Mucosa of rectum (tissue), 2 donors: ENCODE measurements at regions not wholly inside any gene's neighbourhood (a gene's known extent, or its start where the extent isn't known, plus 50 kb on each side); places are given as distances from the start of the nearest gene placed in this dataset.

Source experiments
- H3K27ac ChIP-seq, 2 donors: one replicate each; pipeline ENCODE4 v1.7.0; 2013; ENCODE audit warnings: inconsistent platforms in 2 of 2, low read depth in 2 of 2, low read length in 2 of 2
- H3K27me3 ChIP-seq, 2 donors: one replicate each; pipeline ENCODE4 v1.7.0; 2013; ENCODE audit warnings: low read length in 2 of 2; ENCODE audit not compliant: control insufficient read depth in 2 of 2, insufficient read depth in 2 of 2
- H3K36me3 ChIP-seq, 2 donors: one replicate each; pipeline ENCODE4 v1.7.0; 2013; ENCODE audit warnings: low read length in 2 of 2; ENCODE audit not compliant: control insufficient read depth in 2 of 2, insufficient read depth in 2 of 2
- H3K4me1 ChIP-seq, 2 donors: one replicate each; pipeline ENCODE4 v1.7.0; 2013; ENCODE audit warnings: low read length in 2 of 2, mild to moderate bottlenecking in 1 of 2; ENCODE audit not compliant: control insufficient read depth in 2 of 2, insufficient read depth in 2 of 2
- H3K4me3 ChIP-seq, 2 donors: one replicate each; pipeline ENCODE4 v1.7.0; 2013; ENCODE audit warnings: low read length in 2 of 2
- H3K9ac ChIP-seq, 2 donors: one replicate each; pipeline ENCODE4 v1.7.0; 2013; ENCODE audit warnings: low read length in 2 of 2, low read depth in 1 of 2, mild to moderate bottlenecking in 1 of 2
- H3K9me3 ChIP-seq, 2 donors: one replicate each; pipeline ENCODE4 v1.7.0; 2013; ENCODE audit warnings: low read length in 2 of 2; ENCODE audit not compliant: control insufficient read depth in 2 of 2
- donor health status: healthy.
- donor health status: Normal muscosa, but diverticular disease.

- no peak overlapping the region for H3K9ac ChIP-seq
- H3K36me3 ChIP-seq: no peaks in the 10 kb centered on the region
- no peak overlapping the region for H3K4me3 ChIP-seq
- no peaks in the 10 kb centered on the region for H3K27me3 ChIP-seq
- H3K9me3 ChIP-seq: peaks cover 0 to 5% of the 10 kb centered on the region in 2 donors
- H3K27ac ChIP-seq: no peak overlapping the region
- H3K4me1 ChIP-seq: no peaks in the 10 kb centered on the region
These were observed 313.0 kb upstream of the IRAK1BP1 start for GRCh38 chr6:78554341-78554740.

GRCh38 chr6:78559056-78559455 lies 308.3 kb upstream of the IRAK1BP1 start:
- no peaks in the 10 kb centered on the region for H3K27me3 ChIP-seq
- H3K4me1 ChIP-seq: no peaks in the 10 kb centered on the region
- H3K27ac ChIP-seq: no peak overlapping the region
- H3K9me3 ChIP-seq: no peaks in the 10 kb centered on the region
- H3K4me3 ChIP-seq: no peak overlapping the region
- H3K36me3 ChIP-seq: no peaks in the 10 kb centered on the region
- H3K9ac ChIP-seq: no peak overlapping the region

GRCh38 chr6:78561015-78561414 lies 306.3 kb upstream of the IRAK1BP1 start:
- H3K9ac ChIP-seq: no peak overlapping the region
- H3K36me3 ChIP-seq: no peaks in the 10 kb centered on the region
- H3K27ac ChIP-seq: no peak overlapping the region
- no peaks in the 10 kb centered on the region for H3K4me1 ChIP-seq
- H3K27me3 ChIP-seq: no peaks in the 10 kb centered on the region
- H3K4me3 ChIP-seq: no peak overlapping the region
- H3K9me3 ChIP-seq: no peaks in the 10 kb centered on the region

- Histone ChIP-seq H3K9me3 (no peaks in the 10 kb centered on the region), H3K36me3 (no peaks in the 10 kb centered on the region), H3K4me3 (no peak overlapping the region), H3K9ac (no peak overlapping the region), H3K4me1 (no peaks in the 10 kb centered on the region), H3K27ac (no peak overlapping the region), H3K27me3 (no peaks in the 10 kb centered on the region)
These were observed 301.4 kb upstream of the IRAK1BP1 start for GRCh38 chr6:78565997-78566396.

GRCh38 chr6:78570044-78570443 lies 297.3 kb upstream of the IRAK1BP1 start:
- Histone ChIP-seq H3K27me3 (no peaks in the 10 kb centered on the region), H3K36me3 (no peaks in the 10 kb centered on the region), H3K9me3 (no peaks in the 10 kb centered on the region), H3K9ac (no peak overlapping the region), H3K4me3 (no peak overlapping the region), H3K4me1 (no peaks in the 10 kb centered on the region), H3K27ac (no peak overlapping the region)

- H3K27me3 ChIP-seq: no peaks in the 10 kb centered on the region
- H3K9ac ChIP-seq: no peak overlapping the region
- no peaks in the 10 kb centered on the region for H3K4me1 ChIP-seq
- H3K36me3 ChIP-seq: no peaks in the 10 kb centered on the region
- no peak overlapping the region for H3K4me3 ChIP-seq
- H3K9me3 ChIP-seq: no peaks in the 10 kb centered on the region
- H3K27ac ChIP-seq: no peak overlapping the region
These were observed 289.8 kb upstream of the IRAK1BP1 start for GRCh38 chr6:78577585-78577984.

GRCh38 chr6:78578430-78578829 lies 288.9 kb upstream of the IRAK1BP1 start:
- Histone ChIP-seq H3K27ac (no peak overlapping the region), H3K36me3 (no peaks in the 10 kb centered on the region), H3K4me1 (no peaks in the 10 kb centered on the region), H3K4me3 (no peak overlapping the region), H3K9me3 (no peaks in the 10 kb centered on the region), H3K27me3 (no peaks in the 10 kb centered on the region), H3K9ac (no peak overlapping the region)

- H3K4me3 ChIP-seq: no peak overlapping the region
- H3K9ac ChIP-seq: no peak overlapping the region
- no peaks in the 10 kb centered on the region for H3K9me3 ChIP-seq
- H3K27me3 ChIP-seq: no peaks in the 10 kb centered on the region
- no peaks in the 10 kb centered on the region for H3K36me3 ChIP-seq
- H3K27ac ChIP-seq: no peak overlapping the region
- H3K4me1 ChIP-seq: no peaks in the 10 kb centered on the region
These were observed 286.4 kb upstream of the IRAK1BP1 start for GRCh38 chr6:78580923-78581322.

- Histone ChIP-seq H3K4me1 (no peaks in the 10 kb centered on the region), H3K27ac (no peak overlapping the region), H3K9ac (no peak overlapping the region), H3K9me3 (no peaks in the 10 kb centered on the region), H3K4me3 (no peak overlapping the region), H3K36me3 (no peaks in the 10 kb centered on the region), H3K27me3 (no peaks in the 10 kb centered on the region)
These were observed 284.3 kb upstream of the IRAK1BP1 start for GRCh38 chr6:78583079-78583478.

GRCh38 chr6:78589436-78589835 lies 277.9 kb upstream of the IRAK1BP1 start:
- no peak overlapping the region for H3K27ac ChIP-seq
- no peaks in the 10 kb centered on the region for H3K4me1 ChIP-seq
- no peak overlapping the region for H3K4me3 ChIP-seq
- no peak overlapping the region for H3K9ac ChIP-seq
- no peaks in the 10 kb centered on the region for H3K36me3 ChIP-seq
- no peaks in the 10 kb centered on the region for H3K9me3 ChIP-seq
- H3K27me3 ChIP-seq: no peaks in the 10 kb centered on the region
